Hepatocyte (in vitro differentiated cells): ENCODE measurements at regions not wholly inside any gene's neighbourhood (a gene's known extent, or its start where the extent isn't known, plus 50 kb on each side); places are given as distances from the start of the nearest gene placed in this dataset.

ENCODE experiments used
- CTCF ChIP-seq: fragments of 200-600 bp; sonication (generic); IDR thresholded peaks from 2 replicates; pipeline ENCODE4 v1.5.1; 2016; ENCODE audit warnings: antibody characterized with exemption, mild to moderate bottlenecking; ENCODE audit not compliant: poor library complexity
- EZH2 ChIP-seq: fragments of 200-600 bp; sonication (generic); IDR thresholded peaks from 2 replicates; pipeline ENCODE4 v1.6.1; 2016; ENCODE audit warnings: antibody characterized with exemption, mild to moderate bottlenecking, borderline replicate concordance

- TF ChIP-seq EZH2 (no peak), CTCF (no peak)
Measured at GRCh38 chr3:81041331-81041730, 720.1 kb downstream of the GBE1 start.
